DMS79 (cell line): ENCODE measurements at regions not wholly inside any gene's neighbourhood (a gene's known extent, or its start where the extent isn't known, plus 50 kb on each side); places are given as distances from the start of the nearest gene placed in this dataset.

Experiments
- DNase-seq: peaks from one replicate; lab custom pipeline; 2025; lab: John Stamatoyannopoulos, UW

DNA sequence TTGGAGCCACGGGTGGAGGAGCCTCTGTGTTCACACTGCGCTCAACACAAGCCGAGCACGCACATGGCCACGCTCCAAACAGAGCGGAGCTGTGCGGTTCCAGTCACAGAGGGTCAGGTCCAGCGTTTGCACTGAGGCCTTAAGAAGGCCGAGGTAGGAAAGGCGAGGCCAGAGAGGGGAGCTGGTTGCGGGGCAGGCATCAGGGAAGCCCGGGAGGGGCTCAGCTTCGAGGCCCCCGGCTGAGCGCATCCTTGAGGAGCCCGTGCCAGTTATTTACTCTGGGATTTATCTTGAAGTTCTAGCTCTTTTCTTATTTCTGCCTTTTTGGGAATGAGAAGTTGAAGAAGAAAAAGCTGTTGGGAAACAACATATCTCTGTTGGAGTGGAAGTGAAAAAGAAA, 140.8 kb downstream of the IRX1 start:
- no peak for DNase-seq

DNA sequence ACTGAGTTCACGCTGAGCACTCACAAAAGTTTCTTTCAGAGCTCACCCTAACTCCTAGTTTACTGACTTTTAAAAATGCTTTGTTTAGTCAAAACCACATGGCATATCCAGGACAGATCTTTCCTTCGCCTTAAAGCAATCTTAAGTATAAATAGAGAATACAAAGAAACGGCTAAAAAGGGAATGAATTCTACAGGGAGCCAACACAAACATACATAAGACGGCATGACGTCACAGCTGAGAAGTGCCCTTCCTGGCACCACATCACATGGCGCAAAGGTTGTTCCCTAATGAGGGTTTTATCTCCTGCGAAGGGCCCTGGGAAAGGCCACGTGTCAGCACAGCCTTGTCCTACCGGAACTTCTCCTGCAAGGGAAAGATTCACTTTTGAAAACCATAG, 141.3 kb downstream of the IRX1 start:
- no peak for DNase-seq

DNA sequence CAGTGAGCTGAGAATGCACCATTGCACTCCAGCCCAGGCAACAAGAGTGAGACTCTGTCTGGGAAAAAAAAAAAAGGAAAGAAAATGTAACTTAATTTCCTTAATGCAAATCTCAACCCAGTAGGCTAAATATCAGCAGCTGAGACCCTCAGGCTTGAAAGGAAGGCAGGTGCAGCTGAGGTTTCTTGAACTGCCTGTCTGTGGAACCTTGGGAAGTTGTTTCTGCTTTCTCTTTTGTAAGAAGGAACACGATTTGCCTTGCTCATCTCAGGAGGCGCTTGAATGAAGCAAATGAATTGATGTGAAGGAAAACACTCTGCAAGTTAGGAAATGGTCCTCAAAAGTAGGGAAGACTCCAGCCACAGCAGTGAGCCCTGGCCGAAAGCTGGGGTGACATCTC, 143.3 kb downstream of the IRX1 start:
- no peak for DNase-seq

DNA sequence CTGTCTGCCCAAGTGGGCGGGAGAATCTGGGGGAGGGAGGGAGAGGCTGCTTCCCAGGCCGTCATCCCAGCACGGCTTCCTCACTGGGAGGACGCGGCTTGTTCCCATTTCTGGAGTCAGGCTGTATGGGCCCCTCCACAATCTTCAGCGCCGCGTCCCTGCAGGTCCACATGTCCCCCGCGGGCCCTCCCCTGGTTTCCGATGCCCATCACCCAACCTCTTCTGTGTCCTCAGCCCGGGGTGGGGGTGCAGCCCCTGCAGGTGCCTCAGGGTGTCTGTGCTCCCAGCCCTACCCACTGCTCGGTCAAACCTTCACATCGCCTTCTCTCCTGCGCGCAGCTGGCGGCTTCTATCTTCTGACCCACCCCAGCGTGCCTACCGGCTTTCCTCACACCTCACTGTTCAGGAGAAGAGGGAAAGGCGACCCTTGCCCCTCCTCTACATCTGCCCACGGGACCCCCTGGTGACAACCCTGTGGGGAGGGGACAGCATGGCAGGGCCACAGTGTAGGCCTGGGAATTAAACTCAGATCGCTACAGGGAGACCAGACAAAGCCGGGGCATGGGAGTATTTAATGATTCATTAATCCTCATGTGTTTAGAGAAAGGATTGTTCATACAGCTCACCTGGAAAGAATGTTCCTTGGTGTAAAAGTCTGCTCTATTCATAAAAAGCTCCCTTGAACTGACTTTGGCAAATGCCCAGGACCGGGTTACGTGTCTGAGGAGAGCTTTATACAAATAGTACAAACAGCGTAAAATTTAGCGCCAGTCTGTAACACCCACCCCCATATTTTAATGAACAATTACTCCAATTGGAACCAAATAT, 145.1 kb downstream of the IRX1 start:
- no peak for DNase-seq

DNA sequence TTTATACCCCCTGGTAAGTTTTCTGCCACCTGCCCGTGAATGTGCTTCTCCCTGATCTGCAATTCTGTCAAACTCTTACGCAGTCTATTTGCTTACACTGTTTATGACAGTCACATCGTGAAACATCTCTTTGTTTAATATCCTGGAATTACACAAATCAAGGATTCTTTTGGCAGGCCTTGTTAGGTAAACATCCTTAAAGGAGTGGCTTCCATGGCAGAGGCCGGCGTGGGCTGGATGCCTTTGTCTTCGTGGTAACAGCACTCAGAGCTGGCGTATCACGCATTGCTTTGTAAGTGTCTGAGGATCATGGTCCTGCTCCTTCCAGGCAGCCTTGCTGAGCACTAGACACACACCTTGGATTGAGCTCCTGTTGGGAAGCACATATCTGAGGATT, 145.7 kb downstream of the IRX1 start:
- DNase-seq: no peak

DNA sequence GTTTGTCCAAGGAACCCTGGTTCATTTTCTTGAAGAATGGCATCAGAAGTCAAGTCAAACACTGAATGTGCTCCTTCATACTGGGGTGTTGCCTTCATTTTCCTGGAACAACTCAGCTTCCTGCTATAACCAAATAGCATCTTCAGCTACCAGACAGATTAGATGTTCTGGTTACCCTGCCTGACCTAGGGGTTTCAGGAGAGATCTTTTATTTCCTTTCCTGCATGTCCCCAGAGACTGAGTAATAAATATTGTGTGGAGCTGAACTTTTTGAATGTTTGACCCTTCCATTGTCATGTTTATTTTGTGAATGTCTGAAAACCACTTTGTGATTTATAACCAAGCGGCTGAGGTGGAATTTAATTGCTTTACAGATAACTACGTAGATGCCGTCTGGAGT, 147.1 kb downstream of the IRX1 start:
- DNase-seq: no peak

DNA sequence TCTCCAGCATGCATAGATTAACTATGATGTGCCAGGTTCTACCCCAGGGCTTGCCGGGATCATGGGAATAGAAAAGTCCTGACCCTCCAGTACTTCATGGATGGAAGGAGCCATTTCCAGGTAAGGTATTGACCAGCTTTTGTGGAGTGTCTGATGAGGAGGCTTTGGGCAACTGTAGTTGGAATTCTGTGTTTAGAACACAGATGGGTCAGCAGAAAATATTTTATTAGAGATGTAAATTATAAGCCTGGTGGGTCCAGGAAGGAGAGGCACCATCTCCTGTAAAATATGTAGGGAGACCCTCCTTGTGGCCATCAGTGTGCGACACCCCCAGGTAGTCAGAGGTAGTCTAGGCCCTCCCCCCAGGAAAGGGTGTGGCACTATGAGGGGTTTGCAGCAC, 156.2 kb downstream of the IRX1 start:
- no peak for DNase-seq

DNA sequence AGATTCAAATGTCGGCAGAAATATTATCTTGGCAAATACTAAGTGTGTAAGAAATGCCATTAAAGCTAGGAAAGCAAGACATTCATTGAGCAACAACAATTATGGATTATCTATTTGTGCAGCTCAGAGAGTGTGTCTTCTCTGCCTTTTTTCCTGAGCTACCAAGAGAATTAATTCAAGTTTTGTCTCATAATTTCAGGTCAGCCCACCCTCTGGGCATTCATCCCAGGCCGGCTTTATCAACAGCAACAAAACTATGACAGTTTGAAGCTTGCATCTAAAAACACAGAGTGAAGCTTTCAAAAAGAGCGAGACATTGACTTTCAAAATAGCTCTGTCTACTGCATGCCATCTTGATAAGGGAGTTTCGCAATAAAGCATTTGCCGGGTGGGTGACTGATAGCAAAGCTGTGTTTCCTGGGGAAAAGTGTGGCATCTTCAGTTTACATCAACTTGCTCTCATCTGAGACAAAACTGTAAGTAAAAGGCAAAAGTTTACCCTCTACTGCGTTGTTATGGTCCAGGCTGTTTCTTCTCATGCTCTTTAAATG, 182.4 kb downstream of the IRX1 start:
- no peak for DNase-seq

DNA sequence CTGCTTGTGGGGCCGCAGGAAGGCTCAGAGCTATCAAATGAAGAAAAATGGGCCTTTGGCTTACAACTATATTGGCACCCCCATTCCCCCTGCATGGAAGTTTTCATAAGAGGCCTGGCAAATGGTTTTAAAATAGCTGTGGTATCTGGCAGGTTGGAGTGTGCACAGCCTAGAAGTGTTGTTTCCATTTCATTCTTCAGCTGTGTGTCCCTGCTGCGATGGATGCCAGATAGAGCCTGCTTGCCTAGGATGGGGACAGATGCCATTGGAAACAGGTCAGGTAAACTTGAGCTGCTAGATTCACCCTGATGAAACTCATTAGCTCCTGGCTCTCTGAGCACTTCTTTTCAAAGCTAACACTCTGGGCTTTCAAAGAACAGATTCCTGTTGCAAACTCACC, 183.3 kb downstream of the IRX1 start:
- DNase-seq: no peak

DNA sequence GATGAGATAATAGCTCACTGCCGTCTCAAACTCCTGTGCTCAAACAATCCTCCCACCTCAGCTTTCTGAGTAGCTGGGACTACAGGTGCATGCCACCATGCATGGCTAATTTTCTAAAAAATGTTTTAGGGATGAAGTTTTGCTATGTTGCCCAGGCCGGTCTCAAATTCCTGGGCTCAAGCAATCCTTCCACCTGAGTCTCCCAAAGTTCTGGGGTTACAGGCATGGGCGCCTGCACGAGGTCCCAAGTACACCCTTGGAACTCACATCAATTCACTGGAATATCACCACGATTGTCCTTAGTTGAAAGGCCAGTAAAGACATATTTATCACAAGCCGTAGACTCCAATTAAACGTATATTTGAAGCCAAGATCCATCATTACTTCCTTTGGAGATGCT, 184.6 kb downstream of the IRX1 start:
- DNase-seq: no peak

DNA sequence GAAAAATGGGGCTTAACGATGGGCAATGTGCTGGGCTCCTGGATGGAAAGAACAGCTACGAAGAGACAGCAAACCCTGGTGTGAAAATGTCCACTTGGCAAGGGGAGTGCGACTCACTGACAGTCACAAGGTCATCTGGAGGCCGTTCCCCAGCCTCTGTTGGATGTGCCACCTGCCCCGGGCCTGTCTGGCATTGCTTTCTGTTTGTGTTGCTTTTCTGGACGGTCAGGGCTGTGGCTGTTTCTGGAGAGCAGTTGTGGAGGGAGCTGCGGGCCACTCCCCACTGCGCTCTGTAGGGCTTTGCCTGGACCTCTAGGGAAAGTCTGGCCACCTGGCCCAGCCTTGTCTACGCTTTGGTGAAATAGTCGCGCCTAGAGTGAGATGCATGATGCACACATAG, 185.3 kb downstream of the IRX1 start:
- DNase-seq: no peak

DNA sequence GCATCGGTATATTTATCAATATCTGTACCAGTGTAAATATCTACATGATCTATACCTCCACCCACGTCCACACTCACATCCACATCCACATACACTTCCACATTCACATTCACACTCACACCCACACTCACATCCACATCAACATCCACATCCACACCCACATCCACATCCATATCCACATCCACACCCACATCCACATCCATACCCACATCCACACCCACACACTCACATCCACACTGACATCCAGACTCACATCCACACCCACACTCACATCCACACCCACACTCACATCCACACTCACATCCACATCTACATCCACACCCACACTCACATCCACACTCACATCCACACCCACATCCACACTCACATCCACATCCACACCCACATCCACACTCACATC, 189.2 kb downstream of the IRX1 start:
- DNase-seq: no peak

DNA sequence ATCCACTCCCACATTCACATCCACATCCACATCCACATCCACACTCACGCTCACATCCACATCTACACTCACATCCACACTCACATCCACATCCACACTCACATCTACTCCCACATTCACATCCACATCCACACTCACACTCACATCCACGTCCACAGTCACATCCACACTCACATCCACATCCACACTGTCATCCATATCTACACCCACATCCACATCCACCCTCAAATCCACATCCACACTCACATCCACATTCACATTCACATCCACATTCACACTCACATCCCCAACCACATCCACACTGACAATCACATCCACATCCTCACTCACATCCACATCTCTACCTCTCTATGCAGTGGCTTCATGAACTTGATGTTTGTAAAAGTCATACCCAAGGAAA, 190.5 kb downstream of the IRX1 start:
- no peak for DNase-seq

DNA sequence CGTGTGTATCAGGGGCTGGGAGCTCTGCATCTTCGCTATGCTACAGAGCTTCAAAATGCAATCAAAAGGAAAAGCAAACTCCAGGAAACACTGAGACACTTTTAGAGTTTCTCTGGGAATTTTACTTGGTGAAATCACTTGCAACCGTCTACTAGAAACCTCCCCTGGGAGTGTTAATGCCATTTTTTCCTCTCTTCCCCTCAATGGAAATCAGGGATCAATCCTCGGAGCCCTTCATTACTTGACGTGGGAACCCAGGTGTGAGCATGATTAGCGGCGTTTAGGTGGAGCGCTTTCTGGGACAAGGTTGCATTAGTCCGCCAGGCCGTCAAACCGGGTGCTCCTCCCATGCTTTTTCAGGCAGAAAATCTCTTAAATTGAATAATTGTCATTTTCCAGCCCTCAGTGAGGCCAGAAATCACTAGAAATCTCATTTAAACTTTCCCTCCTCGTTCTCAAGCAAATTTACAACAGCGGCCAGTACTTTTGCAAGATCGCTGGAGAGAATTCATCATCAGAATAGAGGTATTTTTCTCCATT, 191.3 kb downstream of the IRX1 start:
- no peak for DNase-seq

DNA sequence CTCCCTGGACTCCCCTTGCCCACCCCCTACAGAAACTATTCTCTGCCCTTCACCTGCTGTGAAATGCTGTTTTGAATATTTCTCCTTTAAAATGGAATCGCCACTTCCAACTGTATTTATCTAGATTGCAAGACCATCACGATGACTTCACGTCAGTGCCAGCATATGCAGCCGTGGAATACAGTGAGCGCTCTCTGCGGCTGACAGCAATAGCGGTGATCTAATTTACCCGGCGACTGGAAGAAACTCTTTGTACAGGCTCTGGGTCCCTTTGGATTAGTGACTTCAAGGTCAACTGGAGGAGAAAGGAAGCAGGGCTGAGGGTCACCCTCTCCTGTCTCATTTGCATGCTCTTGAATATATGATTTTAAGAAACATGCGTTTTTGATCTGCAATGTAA, 192.0 kb downstream of the IRX1 start:
- no peak for DNase-seq

DNA sequence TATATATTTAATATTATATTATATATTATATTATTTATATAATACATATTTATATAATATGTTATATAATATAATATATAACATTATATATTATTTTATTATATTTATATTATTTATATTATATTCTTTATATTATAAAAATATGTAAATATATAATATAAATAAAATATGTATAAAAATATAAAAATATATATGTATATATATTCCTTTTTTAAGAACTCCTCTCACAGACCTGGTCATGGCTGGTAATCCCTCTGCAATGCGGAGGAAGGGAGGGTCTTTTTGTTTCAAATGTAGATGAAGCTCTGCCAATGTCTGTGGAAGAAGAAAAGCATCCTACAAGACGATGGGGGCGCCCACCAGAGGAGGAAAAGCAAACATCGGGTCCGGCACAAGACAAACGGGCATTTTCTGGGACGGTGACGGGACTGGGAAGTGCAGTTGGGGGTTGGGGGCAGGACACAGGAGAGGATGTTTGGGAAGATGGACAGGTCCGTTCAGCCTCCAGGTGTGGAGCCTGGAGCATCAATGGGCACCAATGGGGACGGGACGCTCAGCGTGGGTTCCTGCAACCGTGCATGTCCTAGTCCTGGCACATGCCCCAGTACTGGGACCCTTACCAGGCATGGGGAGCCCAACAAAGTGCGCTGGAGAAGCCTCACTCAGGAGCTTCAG, 194.0 kb downstream of the IRX1 start:
- DNase-seq: no peak

DNA sequence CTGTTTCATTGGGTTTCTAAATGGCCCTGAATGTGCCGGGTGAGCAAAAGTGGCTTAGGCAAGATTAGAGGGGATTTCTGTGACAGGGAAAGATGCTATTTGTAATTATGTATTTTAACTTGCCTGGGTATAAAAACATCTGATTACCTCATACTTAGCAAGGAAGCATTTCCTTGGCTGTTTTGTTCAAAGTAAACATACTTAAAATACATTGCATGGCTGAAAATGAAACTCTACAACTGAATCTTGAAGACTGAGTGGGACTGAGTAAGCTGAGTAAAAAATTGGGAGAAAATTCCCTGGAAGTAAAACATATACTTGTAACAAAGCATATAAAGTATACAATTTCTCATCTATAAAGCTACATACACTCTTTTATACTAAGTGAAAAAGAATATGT, 197.5 kb downstream of the IRX1 start:
- DNase-seq: no peak

DNA sequence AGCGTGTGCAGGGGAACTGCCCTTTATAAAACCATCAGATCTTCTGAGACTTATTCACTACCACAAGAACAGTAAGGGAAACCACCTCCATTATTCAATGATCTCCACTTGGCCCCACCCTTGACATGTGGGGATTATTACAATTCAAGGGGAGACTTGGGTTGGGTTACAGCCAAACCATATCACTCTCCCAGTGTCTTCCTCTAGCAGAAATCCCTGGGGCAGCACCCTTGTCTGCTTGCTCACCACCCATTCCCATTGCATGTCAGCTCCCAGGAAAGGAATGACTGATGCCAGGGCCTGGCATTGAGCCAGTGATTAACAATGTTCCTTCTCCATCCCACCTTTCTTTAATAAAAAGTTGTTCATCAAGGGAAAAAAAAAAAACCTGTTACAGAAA, 199.0 kb downstream of the IRX1 start:
- DNase-seq: no peak

DNA sequence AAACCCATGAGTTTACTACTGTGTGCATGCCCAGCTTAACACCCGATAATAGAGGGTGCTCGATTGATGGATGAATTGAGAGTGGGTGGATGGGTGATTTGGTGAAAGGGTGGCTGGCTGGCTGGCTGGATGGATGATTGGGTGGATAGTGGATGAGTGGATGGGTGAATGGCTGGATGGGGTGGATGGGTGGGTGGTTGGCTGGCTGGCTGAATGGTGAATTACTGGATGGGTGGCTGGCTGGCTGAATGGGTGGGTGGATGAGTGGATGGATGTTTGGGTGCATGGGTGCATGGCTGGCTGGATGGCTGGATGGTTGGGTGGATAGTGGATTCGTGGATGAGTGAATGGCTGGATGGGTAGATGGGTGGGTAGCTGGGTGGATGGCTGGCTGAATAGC, 201.1 kb downstream of the IRX1 start:
- DNase-seq: no peak

DNA sequence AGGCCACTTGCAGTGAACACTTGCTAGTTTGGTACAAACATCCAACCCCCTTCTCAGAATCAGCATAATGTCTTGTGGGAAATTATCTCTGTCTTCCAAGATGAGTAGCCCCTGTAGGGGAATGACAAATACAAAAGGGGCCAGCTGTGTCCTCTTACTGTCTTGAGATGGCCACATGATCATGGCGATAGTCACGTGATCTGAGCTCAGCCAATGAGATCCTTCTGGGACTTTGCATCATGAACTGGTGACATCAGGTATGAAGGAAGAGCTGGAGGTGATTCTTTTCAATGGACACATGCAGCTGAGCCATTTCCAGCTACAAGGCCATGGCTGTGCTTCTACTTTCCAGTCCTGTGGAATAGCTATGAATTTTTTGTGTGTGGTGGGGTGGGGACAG, 206.3 kb downstream of the IRX1 start:
- DNase-seq: no peak

DNA sequence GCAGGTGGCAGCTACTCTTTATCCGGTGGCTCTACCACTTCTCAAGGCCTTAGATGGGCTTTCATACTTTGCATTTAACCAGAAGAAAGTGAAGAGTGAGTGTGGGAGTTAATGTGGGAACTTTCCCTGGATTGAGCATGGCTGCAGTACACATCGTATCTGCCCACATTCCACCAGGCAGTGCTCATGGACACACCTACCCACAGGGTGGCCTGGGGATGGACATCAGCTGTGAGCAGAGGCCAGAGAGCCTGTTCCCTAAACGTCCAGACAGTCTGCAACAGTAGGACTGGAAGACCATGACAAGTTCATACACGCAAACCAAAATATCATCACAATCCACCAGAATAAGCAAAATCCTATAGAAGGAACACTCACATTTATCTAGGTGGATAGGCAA, 213.8 kb downstream of the IRX1 start:
- no peak for DNase-seq

DNA sequence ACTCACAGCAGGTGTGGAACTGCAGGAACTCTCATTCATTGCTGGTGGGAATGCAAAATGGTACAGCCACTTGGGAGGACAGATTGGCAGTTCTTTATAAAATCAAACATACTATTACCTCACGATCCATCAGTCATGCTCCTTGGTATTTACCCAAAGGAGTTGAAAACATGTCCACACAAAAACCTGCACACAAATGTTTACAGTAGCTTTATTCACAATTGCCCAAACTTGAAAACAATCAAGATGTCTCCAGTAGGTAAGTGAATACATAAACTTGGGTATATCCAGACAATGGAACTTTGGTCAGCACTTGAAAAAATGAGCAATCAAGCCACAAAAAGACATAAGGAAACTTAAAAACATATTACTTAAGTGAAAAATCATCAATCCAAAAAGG, 215.5 kb downstream of the IRX1 start:
- no peak for DNase-seq

DNA sequence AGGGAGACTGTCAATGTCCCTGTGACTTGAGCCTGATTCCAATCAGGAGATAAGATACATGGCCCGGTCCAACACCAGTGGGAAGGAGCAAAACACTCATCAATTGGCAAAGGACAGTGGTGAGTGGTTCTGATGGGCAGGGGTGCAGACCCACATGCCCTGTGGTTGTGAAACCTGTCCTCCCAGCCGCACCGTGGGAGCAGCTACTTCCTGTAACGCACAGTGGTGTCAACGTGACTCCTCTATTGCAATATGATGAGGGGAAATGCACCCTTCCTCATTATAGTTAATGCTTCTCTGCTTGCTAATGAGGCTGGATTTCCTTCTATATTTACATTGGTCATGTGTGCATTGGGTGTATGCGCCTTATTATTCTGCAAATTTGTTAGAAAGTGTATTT, 223.0 kb downstream of the IRX1 start:
- DNase-seq: no peak
